Astrocyte of the spinal cord (primary cell): ENCODE measurements at regions not wholly inside any gene's neighbourhood (a gene's known extent, or its start where the extent isn't known, plus 50 kb on each side); places are given as distances from the start of the nearest gene placed in this dataset.

Source experiments
- DNase-seq: peaks from one replicate; pipeline ENCODE4 v3.0.0; 2011; ENCODE audit warnings: low read depth, low spot score
- H3K4me3 ChIP-seq: 2 replicates; pipeline ENCODE4 v1.5.1; 2011; ENCODE audit warnings: low read depth, mild to moderate bottlenecking, low read length, moderate library complexity
- CTCF ChIP-seq: IDR thresholded peaks from 2 replicates; pipeline ENCODE4 v1.5.1; 2012; ENCODE audit warnings: low read depth, mild to moderate bottlenecking, low read length, inconsistent platforms
- in situ Hi-C: cut with HindIII; loops from 2 replicates; pipeline ENCODE4 v1.10.0; 2017; ENCODE audit warnings: low sequenced_read_pairs

- in situ Hi-C loops, result no loop called here
- no peak overlapping the region for H3K4me3 ChIP-seq
- TF ChIP-seq CTCF, result no peak
- DNase-seq, result no peak
Observed at GRCh38 chr3:174667386-174667785, 191.7 kb upstream of the NAALADL2 start.

GRCh38 chr3:174675406-174675805 is 183.7 kb upstream of the NAALADL2 start:
- TF ChIP-seq CTCF, result no peak
- no peak for DNase-seq
- in situ Hi-C loops, result no loop called here
- H3K4me3 ChIP-seq, result no peak overlapping the region

- in situ Hi-C loops, result no loop called here
- no peak for DNase-seq
- no peak overlapping the region for H3K4me3 ChIP-seq
- TF ChIP-seq CTCF, result no peak
Observed at GRCh38 chr3:174681784-174682183, 177.3 kb upstream of the NAALADL2 start.

GRCh38 chr3:174685796-174686195 is 173.3 kb upstream of the NAALADL2 start:
- TF ChIP-seq CTCF, result no peak
- no peak for DNase-seq
- no peak overlapping the region for H3K4me3 ChIP-seq
- in situ Hi-C loops, result no loop called here

GRCh38 chr3:174697310-174697709 is 161.8 kb upstream of the NAALADL2 start:
- no peak for DNase-seq
- no peak overlapping the region for H3K4me3 ChIP-seq
- in situ Hi-C loops, result no loop called here
- TF ChIP-seq CTCF, result no peak

GRCh38 chr3:174700736-174701135 is 158.4 kb upstream of the NAALADL2 start:
- in situ Hi-C loops, result no loop called here
- H3K4me3 ChIP-seq, result no peak overlapping the region
- no peak for DNase-seq
- TF ChIP-seq CTCF, result no peak

DNA sequence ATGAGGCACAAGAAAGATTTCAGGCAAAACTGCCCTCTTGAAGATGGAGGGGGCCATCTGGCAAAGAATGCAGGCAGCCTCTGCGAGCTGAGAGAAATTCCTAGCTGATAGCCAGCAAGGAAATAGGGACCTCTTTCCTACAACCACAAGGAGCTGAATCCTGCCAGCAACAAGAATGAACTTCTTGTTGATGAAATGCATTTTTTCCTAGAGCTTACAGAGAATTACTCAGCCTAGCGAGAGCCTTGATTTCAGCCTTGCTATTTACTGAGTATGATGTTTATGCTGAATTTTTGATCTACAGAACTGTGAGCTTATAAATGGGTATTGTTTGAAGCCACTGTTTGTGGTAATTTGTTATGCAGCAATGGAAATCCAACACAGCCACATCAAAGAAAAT is 148.5 kb upstream of the NAALADL2 start:
- in situ Hi-C loops, result no loop called here
- no peak overlapping the region for H3K4me3 ChIP-seq
- DNase-seq, result peak; percentile 23
- TF ChIP-seq CTCF, result no peak
